Liver (tissue), 9 donors: ENCODE measurements at regions not wholly inside any gene's neighbourhood (a gene's known extent, or its start where the extent isn't known, plus 50 kb on each side); places are given as distances from the start of the nearest gene placed in this dataset. TPM values are rescaled to one million over a fixed set of nuclear protein-coding genes. Genes with fewer than 3 reads are reported as not detected.

ENCODE experiments used
- DNase-seq: peaks from one replicate; pipeline ENCODE4 v3.0.0-alpha.2; 2017; ENCODE audit warnings: low spot score
- H3K27ac ChIP-seq, 2 donors: one replicate each; pipeline ENCODE4 v1.7.0; 2013; ENCODE audit warnings: inconsistent platforms in 2 of 2, low read length in 2 of 2, control low read depth in 1 of 2, low read depth in 1 of 2, mild to moderate bottlenecking in 1 of 2
- H3K27me3 ChIP-seq, 4 donors: one replicate each; pipeline versions ENCODE4 v1.6.1 to v1.7.0; 2013; ENCODE audit warnings: low read length in 3 of 4, inconsistent platforms in 1 of 4, mild to moderate bottlenecking in 1 of 4, moderate library complexity in 1 of 4; ENCODE audit not compliant: control insufficient read depth in 4 of 4, insufficient read depth in 4 of 4
- H3K36me3 ChIP-seq, 4 donors: one replicate each; pipeline versions ENCODE4 v1.6.1 to v1.7.0; 2013; ENCODE audit warnings: low read length in 3 of 4, mild to moderate bottlenecking in 3 of 4, low read depth in 1 of 4, moderate library complexity in 1 of 4; ENCODE audit not compliant: control insufficient read depth in 4 of 4, insufficient read depth in 3 of 4
- H3K4me1 ChIP-seq, 4 donors: one replicate each; pipeline versions ENCODE4 v1.6.1 to v1.7.0; 2013; ENCODE audit warnings: low read length in 3 of 4, mild to moderate bottlenecking in 3 of 4, moderate library complexity in 1 of 4; ENCODE audit not compliant: control insufficient read depth in 4 of 4, insufficient read depth in 4 of 4
- H3K4me3 ChIP-seq, 3 donors: one replicate each; pipeline versions ENCODE4 v1.6.1 to v1.7.0; 2013; ENCODE audit warnings: low read length in 3 of 3, control low read depth in 1 of 3, low read depth in 1 of 3, mild to moderate bottlenecking in 1 of 3
- H3K9ac ChIP-seq, 2 donors: one replicate each; pipeline ENCODE4 v1.7.0; 2013; ENCODE audit warnings: low read length in 2 of 2, mild to moderate bottlenecking in 2 of 2, moderate library complexity in 2 of 2, control low read depth in 1 of 2, low read depth in 1 of 2
- H3K9me3 ChIP-seq, 4 donors: one replicate each; pipeline versions ENCODE4 v1.6.1 to v1.7.0; 2013; ENCODE audit warnings: low read length in 3 of 4; ENCODE audit not compliant: control insufficient read depth in 4 of 4
- EGR1 ChIP-seq, 2 donors: IDR thresholded peaks; 2 replicates each; pipeline ENCODE4 v1.6.1; 2016 to 2018; ENCODE audit warnings: antibody characterized with exemption in 2 of 2, low read depth in 2 of 2
- FOXA1 ChIP-seq: IDR thresholded peaks from 2 replicates; pipeline ENCODE4 v1.6.1; 2016; ENCODE audit warnings: antibody characterized with exemption
- FOXA2 ChIP-seq: IDR thresholded peaks from 2 replicates; pipeline ENCODE4 v1.6.1; 2016; ENCODE audit warnings: antibody characterized with exemption
- GABPA ChIP-seq, 2 donors: IDR thresholded peaks in 1 of 2; conservative IDR thresholded peaks in 1 of 2; 2 replicates each; pipeline ENCODE4 v1.6.1; 2016; ENCODE audit warnings: antibody characterized with exemption in 2 of 2, mild to moderate bottlenecking in 1 of 2, moderate library complexity in 1 of 2
- HNF4A ChIP-seq, 2 donors: conservative IDR thresholded peaks; 2 replicates each; pipeline ENCODE4 v1.6.1; 2016; ENCODE audit warnings: antibody characterized with exemption in 2 of 2, mild to moderate bottlenecking in 2 of 2
- HNF4G ChIP-seq: IDR thresholded peaks from 2 replicates; pipeline ENCODE4 v1.6.1; 2016; ENCODE audit warnings: antibody characterized with exemption
- JUND ChIP-seq, 2 donors: IDR thresholded peaks; 2 replicates each; pipeline ENCODE4 v1.6.1; 2016; ENCODE audit warnings: antibody characterized with exemption in 2 of 2
- NR2F2 ChIP-seq: IDR thresholded peaks from 2 replicates; pipeline ENCODE4 v1.6.1; 2016; ENCODE audit warnings: antibody characterized with exemption
- RAD21 ChIP-seq, 2 donors: IDR thresholded peaks; 2 replicates each; pipeline ENCODE4 v1.6.1; 2016; ENCODE audit warnings: antibody characterized with exemption in 2 of 2, mild to moderate bottlenecking in 2 of 2
- RXRA ChIP-seq, 2 donors: IDR thresholded peaks; 2 replicates each; pipeline ENCODE4 v1.6.1; 2017 to 2018; ENCODE audit warnings: antibody characterized with exemption in 2 of 2, mild to moderate bottlenecking in 1 of 2
- SP1 ChIP-seq: IDR thresholded peaks from 2 replicates; pipeline ENCODE4 v1.6.1; 2018; ENCODE audit warnings: antibody characterized with exemption, mild to moderate bottlenecking
- TAF1 ChIP-seq: conservative IDR thresholded peaks from 2 replicates; pipeline ENCODE4 v1.6.1; 2016; ENCODE audit warnings: antibody characterized with exemption, mild to moderate bottlenecking
- YY1 ChIP-seq: IDR thresholded peaks from 2 replicates; pipeline ENCODE4 v1.6.1; 2016; ENCODE audit warnings: antibody characterized with exemption, mild to moderate bottlenecking
- WGBS: extraction: QIAGEN DNeasy Blood & Tissue Kit; methylation state at CpG from one replicate; pipeline ENCODE4 v1.1.7; 2013; 5-methylcytosine and 5-hydroxymethylcytosine counted together
- small RNA-seq: library from RNA; depleted of rRNA; stranded (forward); fragments of <200 nt; gene quantifications from one replicate; pipeline ENCODE3, GENCODE V24; 2014
- TF ChIP-seq, protein P1 (sequence below): fragments of 150-350 bp; IDR thresholded peaks from 2 replicates; pipeline ENCODE4 v1.5.1; 2017; ENCODE audit warnings: improper control_type of control experiment, low read depth, low read length; ENCODE audit not compliant: missing input control
- TF ChIP-seq, protein P2 (sequence below): IDR thresholded peaks from 2 replicates; pipeline ENCODE4 v1.6.1; 2016; ENCODE audit warnings: antibody characterized with exemption, mild to moderate bottlenecking
- TF ChIP-seq, protein P3 (sequence below): IDR thresholded peaks from 2 replicates; pipeline ENCODE4 v1.6.1; 2016; ENCODE audit warnings: antibody characterized with exemption
- TF ChIP-seq, protein P4 (sequence below): IDR thresholded peaks from 2 replicates; pipeline ENCODE4 v1.6.1; 2016; ENCODE audit warnings: antibody characterized with exemption
- TF ChIP-seq, protein P5 (sequence below): IDR thresholded peaks from 2 replicates; pipeline ENCODE4 v1.6.1; 2016; ENCODE audit warnings: antibody characterized with exemption
- donor health status: healthy.
- donor health status: healthy.
- donor health status: healthy.
- donor health status: healthy.
- donor health status: healthy.

DNA sequence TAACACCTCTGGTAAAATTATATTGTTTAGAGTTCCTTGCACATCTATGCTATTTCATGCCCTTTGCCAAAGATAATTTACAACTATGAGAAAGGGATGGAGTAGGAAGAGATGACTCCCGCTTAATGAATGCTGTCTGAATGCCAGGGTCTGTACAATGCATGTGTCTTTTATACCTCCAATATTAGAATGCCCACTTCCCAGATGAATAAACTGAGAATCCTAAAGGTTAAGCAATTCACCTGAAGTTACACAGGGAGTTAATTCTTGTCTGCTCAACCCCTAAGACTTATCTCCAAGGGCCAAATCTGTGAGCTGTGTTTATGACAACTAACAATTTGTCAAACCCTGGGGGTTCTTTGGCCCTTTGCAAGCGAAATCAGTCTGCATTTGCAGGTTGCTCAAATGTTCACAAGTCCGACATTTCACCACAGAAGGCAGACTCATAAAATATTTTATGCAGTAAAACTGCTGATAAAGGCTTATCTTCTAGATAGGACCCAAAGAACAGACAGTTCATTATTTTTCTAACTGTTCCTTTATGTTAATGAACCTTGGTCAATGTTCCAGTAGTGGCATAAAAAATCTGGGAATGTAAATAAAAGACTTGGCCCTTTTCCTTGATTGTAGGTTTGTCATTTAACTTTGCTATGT, 50.2 kb upstream of the ATP1A1 start:
- WGBS: 59% methylated on average over 3 of the region's 3 CpGs
- Histone ChIP-seq H3K4me3 (no peak overlapping the region), H3K36me3 (no peaks in the 10 kb centered on the region), H3K27me3 (no peaks in the 10 kb centered on the region), H3K27ac (no peak overlapping the region), H3K4me1 (peaks cover 7 to 33% (median 21%) of the 10 kb centered on the region in 4 donors), H3K9ac (no peak overlapping the region), H3K9me3 (no peaks in the 10 kb centered on the region)
- peak; percentile 8 for TF ChIP-seq YY1
- no peak for TF ChIP-seq GABPA (IDR thresholded peaks at IDR 0.05 in 1 of 2, conservative IDR thresholded peaks at IDR 0.05 in 1 of 2)
- TF ChIP-seq, protein P1, sequence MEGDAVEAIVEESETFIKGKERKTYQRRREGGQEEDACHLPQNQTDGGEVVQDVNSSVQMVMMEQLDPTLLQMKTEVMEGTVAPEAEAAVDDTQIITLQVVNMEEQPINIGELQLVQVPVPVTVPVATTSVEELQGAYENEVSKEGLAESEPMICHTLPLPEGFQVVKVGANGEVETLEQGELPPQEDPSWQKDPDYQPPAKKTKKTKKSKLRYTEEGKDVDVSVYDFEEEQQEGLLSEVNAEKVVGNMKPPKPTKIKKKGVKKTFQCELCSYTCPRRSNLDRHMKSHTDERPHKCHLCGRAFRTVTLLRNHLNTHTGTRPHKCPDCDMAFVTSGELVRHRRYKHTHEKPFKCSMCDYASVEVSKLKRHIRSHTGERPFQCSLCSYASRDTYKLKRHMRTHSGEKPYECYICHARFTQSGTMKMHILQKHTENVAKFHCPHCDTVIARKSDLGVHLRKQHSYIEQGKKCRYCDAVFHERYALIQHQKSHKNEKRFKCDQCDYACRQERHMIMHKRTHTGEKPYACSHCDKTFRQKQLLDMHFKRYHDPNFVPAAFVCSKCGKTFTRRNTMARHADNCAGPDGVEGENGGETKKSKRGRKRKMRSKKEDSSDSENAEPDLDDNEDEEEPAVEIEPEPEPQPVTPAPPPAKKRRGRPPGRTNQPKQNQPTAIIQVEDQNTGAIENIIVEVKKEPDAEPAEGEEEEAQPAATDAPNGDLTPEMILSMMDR: no peak
- no peak for TF ChIP-seq TAF1
- no peak for TF ChIP-seq RAD21 (IDR thresholded peaks at IDR 0.05)
- TF ChIP-seq, protein P2, sequence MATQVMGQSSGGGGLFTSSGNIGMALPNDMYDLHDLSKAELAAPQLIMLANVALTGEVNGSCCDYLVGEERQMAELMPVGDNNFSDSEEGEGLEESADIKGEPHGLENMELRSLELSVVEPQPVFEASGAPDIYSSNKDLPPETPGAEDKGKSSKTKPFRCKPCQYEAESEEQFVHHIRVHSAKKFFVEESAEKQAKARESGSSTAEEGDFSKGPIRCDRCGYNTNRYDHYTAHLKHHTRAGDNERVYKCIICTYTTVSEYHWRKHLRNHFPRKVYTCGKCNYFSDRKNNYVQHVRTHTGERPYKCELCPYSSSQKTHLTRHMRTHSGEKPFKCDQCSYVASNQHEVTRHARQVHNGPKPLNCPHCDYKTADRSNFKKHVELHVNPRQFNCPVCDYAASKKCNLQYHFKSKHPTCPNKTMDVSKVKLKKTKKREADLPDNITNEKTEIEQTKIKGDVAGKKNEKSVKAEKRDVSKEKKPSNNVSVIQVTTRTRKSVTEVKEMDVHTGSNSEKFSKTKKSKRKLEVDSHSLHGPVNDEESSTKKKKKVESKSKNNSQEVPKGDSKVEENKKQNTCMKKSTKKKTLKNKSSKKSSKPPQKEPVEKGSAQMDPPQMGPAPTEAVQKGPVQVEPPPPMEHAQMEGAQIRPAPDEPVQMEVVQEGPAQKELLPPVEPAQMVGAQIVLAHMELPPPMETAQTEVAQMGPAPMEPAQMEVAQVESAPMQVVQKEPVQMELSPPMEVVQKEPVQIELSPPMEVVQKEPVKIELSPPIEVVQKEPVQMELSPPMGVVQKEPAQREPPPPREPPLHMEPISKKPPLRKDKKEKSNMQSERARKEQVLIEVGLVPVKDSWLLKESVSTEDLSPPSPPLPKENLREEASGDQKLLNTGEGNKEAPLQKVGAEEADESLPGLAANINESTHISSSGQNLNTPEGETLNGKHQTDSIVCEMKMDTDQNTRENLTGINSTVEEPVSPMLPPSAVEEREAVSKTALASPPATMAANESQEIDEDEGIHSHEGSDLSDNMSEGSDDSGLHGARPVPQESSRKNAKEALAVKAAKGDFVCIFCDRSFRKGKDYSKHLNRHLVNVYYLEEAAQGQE: no peak
- no peak for TF ChIP-seq HNF4G
- TF ChIP-seq EGR1 (IDR thresholded peaks at IDR 0.05; ENCODE audit: low read depth in 2 of 2): no peak
- TF ChIP-seq HNF4A (conservative IDR thresholded peaks at IDR 0.05): peak; percentile 44 to 50
- no peak for TF ChIP-seq FOXA1
- TF ChIP-seq RXRA (IDR thresholded peaks at IDR 0.05): peak; percentile 6 to 10
- TF ChIP-seq, protein P3, sequence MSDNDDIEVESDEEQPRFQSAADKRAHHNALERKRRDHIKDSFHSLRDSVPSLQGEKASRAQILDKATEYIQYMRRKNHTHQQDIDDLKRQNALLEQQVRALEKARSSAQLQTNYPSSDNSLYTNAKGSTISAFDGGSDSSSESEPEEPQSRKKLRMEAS: no peak
- TF ChIP-seq SP1: no peak
- TF ChIP-seq, protein P4, sequence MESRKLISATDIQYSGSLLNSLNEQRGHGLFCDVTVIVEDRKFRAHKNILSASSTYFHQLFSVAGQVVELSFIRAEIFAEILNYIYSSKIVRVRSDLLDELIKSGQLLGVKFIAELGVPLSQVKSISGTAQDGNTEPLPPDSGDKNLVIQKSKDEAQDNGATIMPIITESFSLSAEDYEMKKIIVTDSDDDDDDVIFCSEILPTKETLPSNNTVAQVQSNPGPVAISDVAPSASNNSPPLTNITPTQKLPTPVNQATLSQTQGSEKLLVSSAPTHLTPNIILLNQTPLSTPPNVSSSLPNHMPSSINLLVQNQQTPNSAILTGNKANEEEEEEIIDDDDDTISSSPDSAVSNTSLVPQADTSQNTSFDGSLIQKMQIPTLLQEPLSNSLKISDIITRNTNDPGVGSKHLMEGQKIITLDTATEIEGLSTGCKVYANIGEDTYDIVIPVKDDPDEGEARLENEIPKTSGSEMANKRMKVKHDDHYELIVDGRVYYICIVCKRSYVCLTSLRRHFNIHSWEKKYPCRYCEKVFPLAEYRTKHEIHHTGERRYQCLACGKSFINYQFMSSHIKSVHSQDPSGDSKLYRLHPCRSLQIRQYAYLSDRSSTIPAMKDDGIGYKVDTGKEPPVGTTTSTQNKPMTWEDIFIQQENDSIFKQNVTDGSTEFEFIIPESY: no peak
- TF ChIP-seq, protein P5, sequence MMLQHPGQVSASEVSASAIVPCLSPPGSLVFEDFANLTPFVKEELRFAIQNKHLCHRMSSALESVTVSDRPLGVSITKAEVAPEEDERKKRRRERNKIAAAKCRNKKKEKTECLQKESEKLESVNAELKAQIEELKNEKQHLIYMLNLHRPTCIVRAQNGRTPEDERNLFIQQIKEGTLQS: no peak
- no peak for TF ChIP-seq JUND (IDR thresholded peaks at IDR 0.05)
- no peak for TF ChIP-seq NR2F2
- no peak for TF ChIP-seq FOXA2
- no peak for DNase-seq

Small RNAs in the stretch of these regions (small RNA-seq; reads per million reads assigned to genes)
- gene RF00012: not detected
